ENCODE measurements at regions not wholly inside any gene's neighbourhood (a gene's known extent, or its start where the extent isn't known, plus 50 kb on each side); places are given as distances from the start of the nearest gene placed in this dataset.
A peak's percentile ranks its signal among the peaks of the same experiment; 100 is the strongest.

DNA sequence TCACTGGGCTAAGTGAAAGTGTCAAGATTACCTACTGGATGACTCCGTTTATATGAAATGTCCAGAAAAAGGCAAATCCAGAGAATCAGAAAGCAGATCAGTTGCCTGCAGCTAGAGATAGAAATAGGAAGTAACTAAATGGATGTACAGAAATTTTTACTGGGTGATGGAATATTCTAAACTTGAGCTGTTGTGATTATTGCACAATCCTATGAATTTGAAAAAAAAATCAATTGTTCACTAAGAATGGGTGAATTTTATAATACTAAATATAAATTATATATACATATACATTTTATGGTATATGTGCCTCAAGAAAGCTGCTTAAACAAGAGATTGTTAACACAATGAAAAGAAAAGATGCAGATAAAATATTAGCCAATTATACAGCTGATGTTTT, 181.1 kb upstream of the C16orf82 start:
- DNase-seq (ENCODE audit: extremely low read depth in 1 of 4, low spot score in 3 of 4): no peak
- no peaks in the 10 kb centered on the region for H3K79me2 ChIP-seq (ENCODE audit: control insufficient read depth, insufficient read depth, low read length)
- POLR2A ChIA-PET: no interaction called here
- no peak overlapping the region for H3K4me2 ChIP-seq (ENCODE audit: insufficient read depth, low read length)
- no TSS peak for BruUV-seq (replicated peaks)
- no peaks in the 10 kb centered on the region; a peak in 1 of 5 replicates for H3K27me3 ChIP-seq (ENCODE audit: control insufficient read depth in 2 of 2, insufficient read depth in 2 of 2, low read length in 2 of 2)
- no peak overlapping the region for H3K27ac ChIP-seq (ENCODE audit: extremely low read depth, low read depth, low read length)
- intact Hi-C loops (cut with micrococcal nuclease) (no loop called here), in situ Hi-C loops (cut with MboI) (no loop called here)
- no peak overlapping the region for H3K4me3 ChIP-seq
- whole genome bisulfite sequencing (ENCODE audit: insufficient coverage, low coverage, missing lambda C conversion rate): 0% methylated on average over 1 of the region's 1 CpG
- no peaks in the 10 kb centered on the region for H3K4me1 ChIP-seq (replicated peaks in 1 of 2; ENCODE audit: control insufficient read depth in 2 of 2, insufficient read depth in 2 of 2, low read length in 2 of 2)
- no peaks in the 10 kb centered on the region for H3K9me1 ChIP-seq (ENCODE audit: control insufficient read depth, insufficient read depth, low read length)
- TF ChIP-seq CEBPB (tag; IDR thresholded peaks at IDR 0.05): peak; percentile 64
- TF ChIP-seq U2AF1 (optimal IDR thresholded peaks at IDR 0.05; ENCODE audit: low read depth, low read length): no peak
- TF ChIP-seq CEBPG (CRISPR knock-in tag; IDR thresholded peaks at IDR 0.05): no peak
- TF ChIP-seq CEBPG (tag; conservative IDR thresholded peaks at IDR 0.05 in 1 of 2, IDR thresholded peaks at IDR 0.05 in 1 of 2): peak; percentile 19 to 76; a peak in 2 of 4 replicates
- no peak overlapping the region for H3K9ac ChIP-seq (ENCODE audit: insufficient read depth in 1 of 2, low read depth in 2 of 2, low read length in 2 of 2)
- H2AFZ ChIP-seq (ENCODE audit: low read depth, low read length): no peak overlapping the region
- H3K36me3 ChIP-seq (ENCODE audit: control insufficient read depth, insufficient read depth, low read length): no peaks in the 10 kb centered on the region
- no peak for FAIRE-seq
- CTCF ChIA-PET (ENCODE audit: low intra/inter-chr PET ratio): no interaction called here
- no peaks in the 10 kb centered on the region for H4K20me1 ChIP-seq (replicated peaks; ENCODE audit: control insufficient read depth, insufficient read depth, low read length)
- ATAC-seq: no peak
- H3K9me3 ChIP-seq (replicated peaks; ENCODE audit: control insufficient read depth, insufficient read depth, low read depth, low read length): no peaks in the 10 kb centered on the region

- Histone ChIP-seq H4K20me1 (replicated peaks; ENCODE audit: control insufficient read depth, insufficient read depth, low read length) (no peaks in the 10 kb centered on the region), H3K27me3 (ENCODE audit: control insufficient read depth in 2 of 2, insufficient read depth in 2 of 2, low read length in 2 of 2) (no peaks in the 10 kb centered on the region), H3K9me1 (ENCODE audit: control insufficient read depth, insufficient read depth, low read length) (no peaks in the 10 kb centered on the region), H3K27ac (ENCODE audit: extremely low read depth, low read depth, low read length) (no peak overlapping the region), H3K9me3 (replicated peaks; ENCODE audit: control insufficient read depth, insufficient read depth, low read depth, low read length) (no peaks in the 10 kb centered on the region), H3K4me3 (no peak overlapping the region), H3K4me2 (ENCODE audit: insufficient read depth, low read length) (no peak overlapping the region), H3K9ac (ENCODE audit: insufficient read depth in 1 of 2, low read depth in 2 of 2, low read length in 2 of 2) (no peak overlapping the region), H2AFZ (ENCODE audit: low read depth, low read length) (no peak overlapping the region), H3K79me2 (ENCODE audit: control insufficient read depth, insufficient read depth, low read length) (no peaks in the 10 kb centered on the region), H3K4me1 (replicated peaks in 1 of 2; ENCODE audit: control insufficient read depth in 2 of 2, insufficient read depth in 2 of 2, low read length in 2 of 2) (no peaks in the 10 kb centered on the region), H3K36me3 (ENCODE audit: control insufficient read depth, insufficient read depth, low read length) (no peaks in the 10 kb centered on the region)
- CTCF ChIA-PET (ENCODE audit: low intra/inter-chr PET ratio): no interaction called here
- POLR2A ChIA-PET: no interaction called here
- in situ Hi-C loops (cut with MboI) (no loop called here), intact Hi-C loops (cut with micrococcal nuclease) (no loop called here)
- 0% methylated on average over 2 of the region's 2 CpGs for WGBS (ENCODE audit: insufficient coverage, low coverage, missing lambda C conversion rate)
- no peak for FAIRE-seq
- DNase-seq (ENCODE audit: extremely low read depth in 1 of 4, low spot score in 3 of 4): no peak
- no peak for ATAC-seq
- no TSS peak for BruUV-seq (replicated peaks)
- TF ChIP-seq ZNF263 (CRISPR knock-in tag; IDR thresholded peaks at IDR 0.05; ENCODE audit: borderline replicate concordance) (no peak), ZNF347 (CRISPR knock-in tag; IDR thresholded peaks at IDR 0.05; ENCODE audit: low read depth) (no peak), U2AF1 (optimal IDR thresholded peaks at IDR 0.05; ENCODE audit: low read depth, low read length) (no peak), ZBTB40 (IDR thresholded peaks at IDR 0.05) (no peak), ZBTB40 (CRISPR knock-in tag; IDR thresholded peaks at IDR 0.05) (no peak)
Measured at GRCh38 chr16:26889740-26890139, 177.0 kb upstream of the C16orf82 start.
